Mammary epithelial cell (primary cell): ENCODE measurements at regions not wholly inside any gene's neighbourhood (a gene's known extent, or its start where the extent isn't known, plus 50 kb on each side); places are given as distances from the start of the nearest gene placed in this dataset.
"Not testable (repeated sequence)": the region's sequence is repeated elsewhere in the genome, so short reads cannot be mapped to it uniquely, and the experiment has no call there.

Source experiments
- EZH2 ChIP-seq: IDR thresholded peaks from 2 replicates; pipeline ENCODE4 v1.6.1; 2012; ENCODE audit warnings: low read length, inconsistent platforms, borderline replicate concordance
- TF ChIP-seq, protein P1 (sequence below), 2 donors: IDR thresholded peaks in 1 of 2; conservative IDR thresholded peaks in 1 of 2; 2 replicates each; pipeline ENCODE4 v1.5.1; 2011 to 2012; ENCODE audit warnings: inconsistent platforms in 2 of 2, low read length in 2 of 2, mild to moderate bottlenecking in 2 of 2, control low read depth in 1 of 2, low read depth in 1 of 2; ENCODE audit not compliant: insufficient read depth in 1 of 2; ENCODE audit errors: extremely low read depth in 1 of 2

DNA sequence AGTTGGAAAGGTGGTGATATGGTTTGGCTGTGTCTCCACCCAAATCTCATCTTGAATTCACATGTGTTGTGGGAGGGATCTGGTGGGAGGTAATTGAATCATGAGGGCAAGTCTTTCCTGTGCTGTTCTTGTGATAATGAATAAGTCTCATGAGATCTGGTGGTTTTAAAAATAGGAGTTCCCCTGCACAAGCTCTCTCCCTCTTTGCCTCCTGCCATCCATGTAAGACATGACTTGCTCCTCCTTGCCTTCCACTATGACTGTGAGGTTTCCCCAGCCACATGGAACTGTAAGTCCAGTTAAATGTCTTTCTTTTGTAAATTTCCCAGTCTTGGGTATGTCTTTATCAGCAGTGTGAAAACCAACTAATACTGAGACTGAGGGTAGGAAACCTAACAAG lies 60.5 kb upstream of the AK4 start:
- TF ChIP-seq, protein P1, sequence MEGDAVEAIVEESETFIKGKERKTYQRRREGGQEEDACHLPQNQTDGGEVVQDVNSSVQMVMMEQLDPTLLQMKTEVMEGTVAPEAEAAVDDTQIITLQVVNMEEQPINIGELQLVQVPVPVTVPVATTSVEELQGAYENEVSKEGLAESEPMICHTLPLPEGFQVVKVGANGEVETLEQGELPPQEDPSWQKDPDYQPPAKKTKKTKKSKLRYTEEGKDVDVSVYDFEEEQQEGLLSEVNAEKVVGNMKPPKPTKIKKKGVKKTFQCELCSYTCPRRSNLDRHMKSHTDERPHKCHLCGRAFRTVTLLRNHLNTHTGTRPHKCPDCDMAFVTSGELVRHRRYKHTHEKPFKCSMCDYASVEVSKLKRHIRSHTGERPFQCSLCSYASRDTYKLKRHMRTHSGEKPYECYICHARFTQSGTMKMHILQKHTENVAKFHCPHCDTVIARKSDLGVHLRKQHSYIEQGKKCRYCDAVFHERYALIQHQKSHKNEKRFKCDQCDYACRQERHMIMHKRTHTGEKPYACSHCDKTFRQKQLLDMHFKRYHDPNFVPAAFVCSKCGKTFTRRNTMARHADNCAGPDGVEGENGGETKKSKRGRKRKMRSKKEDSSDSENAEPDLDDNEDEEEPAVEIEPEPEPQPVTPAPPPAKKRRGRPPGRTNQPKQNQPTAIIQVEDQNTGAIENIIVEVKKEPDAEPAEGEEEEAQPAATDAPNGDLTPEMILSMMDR (conservative IDR thresholded peaks at IDR 0.05 in 1 of 2, IDR thresholded peaks at IDR 0.05 in 1 of 2; ENCODE audit: extremely low read depth in 1 of 2, insufficient read depth in 1 of 2, low read depth in 1 of 2, low read length in 2 of 2), result not testable (repeated sequence)
- TF ChIP-seq EZH2, result not testable (repeated sequence)
